Bronchial epithelial cell (primary cell): ENCODE measurements at regions not wholly inside any gene's neighbourhood (a gene's known extent, or its start where the extent isn't known, plus 50 kb on each side); places are given as distances from the start of the nearest gene placed in this dataset.

ENCODE experiments used
- DNase-seq: peaks from one replicate; pipeline ENCODE4 v3.0.0-alpha.2; 2010; ENCODE audit warnings: low read depth
- FAIRE-seq: peaks from 2 replicates; lab custom pipeline; 2011; peaks lifted over from hg19 to GRCh38; lab: Jason Lieb, UNC
- H3K27me3 ChIP-seq: 2 replicates; pipeline ENCODE4 v1.5.1; 2011; ENCODE audit warnings: low read length; ENCODE audit not compliant: control insufficient read depth, insufficient read depth
- H3K36me3 ChIP-seq: 2 replicates; pipeline ENCODE4 v1.5.1; 2011; ENCODE audit warnings: low read length; ENCODE audit not compliant: control insufficient read depth, insufficient read depth
- H3K4me3 ChIP-seq: 2 replicates; pipeline ENCODE4 v1.5.1; 2011; ENCODE audit warnings: mild to moderate bottlenecking, low read depth, low read length, control low read depth
- CTCF ChIP-seq: IDR thresholded peaks from 2 replicates; pipeline ENCODE4 v1.5.1; 2011; ENCODE audit warnings: mild to moderate bottlenecking, moderate library complexity, low read length, control low read depth, inconsistent platforms; ENCODE audit not compliant: insufficient read depth, severe bottlenecking

- TF ChIP-seq CTCF = no peak
- FAIRE-seq (no peak), DNase-seq (no peak)
- no peaks in the 10 kb centered on the region for H3K36me3 ChIP-seq
- no peak overlapping the region for H3K4me3 ChIP-seq
- no peaks in the 10 kb centered on the region for H3K27me3 ChIP-seq
Measured at GRCh38 chr13:86945584-86945983, 725.6 kb upstream of the SLITRK5 start.

GRCh38 chr13:86946734-86947133 lies 724.4 kb upstream of the SLITRK5 start:
- Histone ChIP-seq H3K36me3 (no peaks in the 10 kb centered on the region), H3K4me3 (no peak overlapping the region), H3K27me3 (no peaks in the 10 kb centered on the region)
- TF ChIP-seq CTCF = no peak
- no peak for DNase-seq
- no peak for FAIRE-seq

- no peak for DNase-seq
- no peak for FAIRE-seq
- H3K27me3 ChIP-seq = no peaks in the 10 kb centered on the region
- H3K4me3 ChIP-seq = no peak overlapping the region
- no peaks in the 10 kb centered on the region for H3K36me3 ChIP-seq
- TF ChIP-seq CTCF = no peak
Measured at GRCh38 chr13:86954341-86954740, 716.8 kb upstream of the SLITRK5 start.

GRCh38 chr13:86960876-86961275 lies 710.3 kb upstream of the SLITRK5 start:
- TF ChIP-seq CTCF = no peak
- FAIRE-seq = no peak
- Histone ChIP-seq H3K4me3 (no peak overlapping the region), H3K36me3 (no peaks in the 10 kb centered on the region), H3K27me3 (no peaks in the 10 kb centered on the region)
- DNase-seq = no peak

GRCh38 chr13:86974251-86974994 lies 696.7 kb upstream of the SLITRK5 start:
- DNase-seq (no peak), FAIRE-seq (no peak)
- H3K4me3 ChIP-seq = no peak overlapping the region
- H3K36me3 ChIP-seq = no peaks in the 10 kb centered on the region
- TF ChIP-seq CTCF = no peak
- H3K27me3 ChIP-seq = no peaks in the 10 kb centered on the region

GRCh38 chr13:86974995-86975328 lies 696.2 kb upstream of the SLITRK5 start:
- no peak for FAIRE-seq
- TF ChIP-seq CTCF = no peak
- Histone ChIP-seq H3K4me3 (no peak overlapping the region), H3K36me3 (no peaks in the 10 kb centered on the region), H3K27me3 (no peaks in the 10 kb centered on the region)
- DNase-seq = no peak
